HFFc6 (cell line): ENCODE measurements at regions not wholly inside any gene's neighbourhood (a gene's known extent, or its start where the extent isn't known, plus 50 kb on each side); places are given as distances from the start of the nearest gene placed in this dataset.

Experiments used
- DNase-seq: peaks from one replicate; pipeline ENCODE4 v3.0.0-alpha.2; 2018
- H3K27ac Mint-ChIP-seq: 2 replicates; pipeline ENCODE4 v1.8.0; 2020; ENCODE audit warnings: mild to moderate bottlenecking, mixed read lengths
- H3K27me3 Mint-ChIP-seq: 2 replicates; pipeline ENCODE4 v1.8.0; 2021; ENCODE audit warnings: mild to moderate bottlenecking, moderate library complexity, mixed read lengths; ENCODE audit not compliant: insufficient read depth
- H3K36me3 Mint-ChIP-seq: 2 replicates; pipeline ENCODE4 v1.8.0; 2021; ENCODE audit warnings: low read depth, mixed read lengths
- H3K4me1 Mint-ChIP-seq: 2 replicates; pipeline ENCODE4 v1.8.0; 2020; ENCODE audit warnings: low read depth, mixed read lengths
- H3K4me3 Mint-ChIP-seq: 2 replicates; pipeline ENCODE4 v1.8.0; 2020; ENCODE audit warnings: mild to moderate bottlenecking, moderate library complexity, mixed read lengths
- H3K9me3 Mint-ChIP-seq: 2 replicates; pipeline ENCODE4 v1.8.0; 2020; ENCODE audit warnings: mild to moderate bottlenecking, mixed read lengths
- CTCF ChIP-seq: fragments of 200-600 bp; sonication (generic); IDR thresholded peaks from 2 replicates; pipeline ENCODE4 v1.5.0; 2021; ENCODE audit warnings: antibody characterized with exemption, mild to moderate bottlenecking

GRCh38 chrX:120755066-120755846 is 120.4 kb downstream of the CT47B1 start:
- no peak overlapping the region for H3K4me3 Mint-ChIP-seq
- H3K4me1 Mint-ChIP-seq, result peaks cover 29% of the 10 kb centered on the region
- H3K36me3 Mint-ChIP-seq, result no peaks in the 10 kb centered on the region
- no peak for TF ChIP-seq CTCF
- H3K9me3 Mint-ChIP-seq, result no peaks in the 10 kb centered on the region
- H3K27me3 Mint-ChIP-seq, result no peaks in the 10 kb centered on the region
- DNase-seq, result no peak
- H3K27ac Mint-ChIP-seq, result no peak overlapping the region

GRCh38 chrX:120753413-120754251 is 122.0 kb downstream of the CT47B1 start:
- no peak for TF ChIP-seq CTCF
- no peaks in the 10 kb centered on the region for H3K36me3 Mint-ChIP-seq
- H3K4me3 Mint-ChIP-seq, result no peak overlapping the region
- no peak for DNase-seq
- no peak overlapping the region for H3K27ac Mint-ChIP-seq
- H3K9me3 Mint-ChIP-seq, result no peaks in the 10 kb centered on the region
- H3K27me3 Mint-ChIP-seq, result no peaks in the 10 kb centered on the region
- peaks cover 45% of the 10 kb centered on the region for H3K4me1 Mint-ChIP-seq

GRCh38 chrX:120752431-120753082 is 122.7 kb upstream of the C1GALT1C1 start:
- Mint-ChIP-seq H3K27ac (no peak overlapping the region), H3K9me3 (no peaks in the 10 kb centered on the region), H3K4me3 (no peak overlapping the region), H3K4me1 (peaks cover 37% of the 10 kb centered on the region), H3K36me3 (no peaks in the 10 kb centered on the region), H3K27me3 (no peaks in the 10 kb centered on the region)
- TF ChIP-seq CTCF, result no peak
- no peak for DNase-seq

- Mint-ChIP-seq H3K9me3 (no peaks in the 10 kb centered on the region), H3K27ac (no peak overlapping the region)
Measured at GRCh38 chrX:120751683-120752082, 121.8 kb upstream of the C1GALT1C1 start.

More at GRCh38 chrX:120751683-120752082, 121.8 kb upstream of the C1GALT1C1 start:
- TF ChIP-seq CTCF, result no peak
- Mint-ChIP-seq H3K36me3 (no peaks in the 10 kb centered on the region), H3K4me3 (no peak overlapping the region), H3K27me3 (no peaks in the 10 kb centered on the region), H3K4me1 (peaks cover 37% of the 10 kb centered on the region)
- no peak for DNase-seq
